H9 (cell line): ENCODE measurements at regions not wholly inside any gene's neighbourhood (a gene's known extent, or its start where the extent isn't known, plus 50 kb on each side); places are given as distances from the start of the nearest gene placed in this dataset.

Experiments
- DNase-seq: peaks from one replicate; pipeline ENCODE4 v3.0.0-alpha.2; 2017
- H2AFZ ChIP-seq: one replicate; pipeline ENCODE4 v1.6.1; 2013; ENCODE audit warnings: mild to moderate bottlenecking, low read length, control low read depth, moderate library complexity
- H2AK5ac ChIP-seq: 2 replicates; pipeline ENCODE4 v1.6.1; 2013; ENCODE audit warnings: low read length, control low read depth, mixed read lengths; ENCODE audit not compliant: insufficient read length
- H2BK120ac ChIP-seq: one replicate; pipeline ENCODE4 v1.6.1; 2013; ENCODE audit warnings: low read depth, mild to moderate bottlenecking, low read length, control low read depth, inconsistent platforms; ENCODE audit not compliant: poor library complexity, severe bottlenecking
- H2BK12ac ChIP-seq: 2 replicates; pipeline ENCODE4 v1.6.1; 2013; ENCODE audit warnings: low read length, control low read depth, mixed read lengths, low read depth; ENCODE audit not compliant: insufficient read length
- H2BK15ac ChIP-seq: 2 replicates; pipeline ENCODE4 v1.6.1; 2013; ENCODE audit warnings: low read depth, low read length, control low read depth
- H2BK20ac ChIP-seq: one replicate; pipeline ENCODE4 v1.6.1; 2013; ENCODE audit warnings: low read depth, mild to moderate bottlenecking, low read length, control low read depth, inconsistent platforms; ENCODE audit not compliant: poor library complexity, severe bottlenecking
- H2BK5ac ChIP-seq: 2 replicates; pipeline ENCODE4 v1.6.1; 2013; ENCODE audit warnings: low read length, control low read depth, mixed read lengths; ENCODE audit not compliant: insufficient read length
- H3K14ac ChIP-seq: 2 replicates; pipeline ENCODE4 v1.6.1; 2013; ENCODE audit warnings: low read length, control low read depth; ENCODE audit not compliant: insufficient read depth
- H3K18ac ChIP-seq: 2 replicates; pipeline ENCODE4 v1.6.1; 2013; ENCODE audit warnings: low read depth, mild to moderate bottlenecking, mixed read lengths, low read length, control low read depth; ENCODE audit not compliant: insufficient read length
- H3K23ac ChIP-seq: 2 replicates; pipeline ENCODE4 v1.6.1; 2013; ENCODE audit warnings: low read length, control low read depth, mixed read lengths, low read depth; ENCODE audit not compliant: insufficient read length
- H3K23me2 ChIP-seq: 2 replicates; pipeline ENCODE4 v1.6.1; 2013; ENCODE audit warnings: low read depth, mild to moderate bottlenecking, mixed read lengths, low read length, control low read depth; ENCODE audit not compliant: insufficient read length, poor library complexity, severe bottlenecking
- H3K27ac ChIP-seq: 2 replicates; pipeline ENCODE4 v1.5.1; 2013; ENCODE audit warnings: low read length, control low read depth, mixed read lengths, low read depth; ENCODE audit not compliant: insufficient read length
- H3K27me3 ChIP-seq: 2 replicates; pipeline ENCODE4 v1.6.1; 2013; ENCODE audit warnings: low read length, control low read depth, inconsistent platforms; ENCODE audit not compliant: insufficient read depth
- H3K4ac ChIP-seq: 2 replicates; pipeline ENCODE4 v1.6.1; 2013; ENCODE audit warnings: low read depth, mild to moderate bottlenecking, control low read depth, inconsistent platforms, low read length, moderate library complexity
- H3K4me1 ChIP-seq: 2 replicates; pipeline ENCODE4 v1.6.1; 2013; ENCODE audit warnings: low read length, control low read depth, inconsistent platforms; ENCODE audit not compliant: insufficient read depth
- H3K4me2 ChIP-seq: 2 replicates; pipeline ENCODE4 v1.6.1; 2013; ENCODE audit warnings: low read length, control low read depth, mixed read lengths; ENCODE audit not compliant: insufficient read length, insufficient read depth
- H3K56ac ChIP-seq: 2 replicates; pipeline ENCODE4 v1.6.1; 2013; ENCODE audit warnings: low read depth, mild to moderate bottlenecking, mixed read lengths, low read length, control low read depth; ENCODE audit not compliant: insufficient read length
- H3K79me1 ChIP-seq: 2 replicates; pipeline ENCODE4 v1.6.1; 2013; ENCODE audit warnings: low read depth, mild to moderate bottlenecking, moderate library complexity, low read length, control low read depth, inconsistent platforms; ENCODE audit not compliant: insufficient read depth, poor library complexity, severe bottlenecking
- H3K79me2 ChIP-seq: 2 replicates; pipeline ENCODE4 v1.6.1; 2013; ENCODE audit warnings: low read length, control low read depth, inconsistent platforms; ENCODE audit not compliant: insufficient read depth
- H3K9ac ChIP-seq: 2 replicates; pipeline ENCODE4 v1.6.1; 2013; ENCODE audit warnings: low read length, control low read depth, mixed read lengths; ENCODE audit not compliant: insufficient read length; ENCODE audit errors: extremely low read depth
- H3K9me3 ChIP-seq: one replicate; pipeline ENCODE4 v1.6.1; 2013; ENCODE audit warnings: low read depth, low read length, inconsistent platforms; ENCODE audit not compliant: control insufficient read depth
- H3T11ph ChIP-seq: one replicate; pipeline ENCODE4 v1.6.1; 2013; ENCODE audit warnings: mild to moderate bottlenecking, low read length, control low read depth, inconsistent platforms
- H4K20me1 ChIP-seq: one replicate; pipeline ENCODE4 v1.6.1; 2013; ENCODE audit not compliant: control insufficient read depth, insufficient read length, insufficient read depth
- H4K5ac ChIP-seq: 2 replicates; pipeline ENCODE4 v1.6.1; 2013; ENCODE audit warnings: low read depth, mild to moderate bottlenecking, mixed read lengths, low read length, control low read depth; ENCODE audit not compliant: insufficient read length
- H4K8ac ChIP-seq: replicated peaks from 2 replicates; pipeline ENCODE4 v1.6.1; 2013; ENCODE audit warnings: low read length, control low read depth, mixed read lengths, low read depth; ENCODE audit not compliant: insufficient read length
- H4K91ac ChIP-seq: 2 replicates; pipeline ENCODE4 v1.6.1; 2013; ENCODE audit warnings: low read depth, mild to moderate bottlenecking, moderate library complexity, mixed read lengths, low read length, control low read depth; ENCODE audit not compliant: insufficient read length
- H3K27ac Mint-ChIP-seq, 3 experiments: 2 replicates in 2 of 3; 3 replicates in 1 of 3; pipeline ENCODE4 v1.8.0; 2020 to 2021; ENCODE audit warnings: mixed read lengths in 3 of 3, mild to moderate bottlenecking in 1 of 3, moderate library complexity in 1 of 3
- H3K27me3 Mint-ChIP-seq: 2 replicates; pipeline ENCODE4 v1.8.0; 2021; ENCODE audit warnings: low read depth, mild to moderate bottlenecking, moderate library complexity, mixed read lengths
- H3K36me3 Mint-ChIP-seq, 3 experiments: 2 replicates in 2 of 3; 3 replicates in 1 of 3; pipeline ENCODE4 v1.8.0; 2020 to 2021; ENCODE audit warnings: low read depth in 3 of 3, mixed read lengths in 3 of 3; ENCODE audit not compliant: insufficient read depth in 1 of 3
- H3K4me1 Mint-ChIP-seq, 2 experiments: 2 replicates each; pipeline ENCODE4 v1.8.0; 2020; ENCODE audit warnings: mixed read lengths in 2 of 2
- H3K4me3 Mint-ChIP-seq, 2 experiments: 2 replicates in 1 of 2; 3 replicates in 1 of 2; pipeline ENCODE4 v1.8.0; 2020 to 2021; ENCODE audit warnings: mild to moderate bottlenecking in 2 of 2, mixed read lengths in 2 of 2, moderate library complexity in 1 of 2
- H3K9me3 Mint-ChIP-seq, 2 experiments: 2 replicates in 1 of 2; 3 replicates in 1 of 2; pipeline ENCODE4 v1.8.0; 2020; ENCODE audit warnings: mild to moderate bottlenecking in 2 of 2, mixed read lengths in 2 of 2, moderate library complexity in 1 of 2
- WGBS: extraction: QIAGEN DNeasy Blood & Tissue Kit; methylation state at CpG from one replicate; pipeline ENCODE4 v1.1.7; 2013; ENCODE audit warnings: missing lambda C conversion rate, low lambda C conversion rate, mixed read lengths; ENCODE audit not compliant: insufficient read length; ENCODE audit errors: extremely low coverage; 5-methylcytosine and 5-hydroxymethylcytosine counted together
- TF ChIP-seq, protein P1 (sequence below): fragments of 200-600 bp; sonication (generic); conservative IDR thresholded peaks from 3 replicates; pipeline ENCODE4 v1.8.0; 2021; ENCODE audit warnings: antibody characterized with exemption, mild to moderate bottlenecking

DNA sequence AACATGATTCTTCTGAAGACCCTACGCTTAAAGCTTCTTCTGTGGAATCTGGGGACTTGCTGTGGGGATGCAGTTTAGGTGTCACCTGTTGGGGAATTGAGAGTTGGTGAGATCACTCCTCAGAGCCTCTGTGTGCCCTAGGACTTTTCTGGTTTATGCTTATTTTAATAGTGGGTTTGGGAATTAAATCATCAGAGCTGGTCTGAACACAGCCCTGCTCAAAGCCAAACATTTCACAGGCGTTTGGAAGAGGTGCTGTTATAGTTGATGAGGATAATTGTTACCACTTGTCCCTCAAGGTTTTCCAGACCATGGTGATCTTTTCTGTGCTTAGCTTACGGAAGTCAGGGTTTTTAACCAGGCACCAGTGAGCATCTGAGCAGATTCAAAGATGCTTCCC, 106.1 kb downstream of the EBLN1 start:
- no CpG with 5 or more reads among the region's 3 CpGs for WGBS
- TF ChIP-seq, protein P1, sequence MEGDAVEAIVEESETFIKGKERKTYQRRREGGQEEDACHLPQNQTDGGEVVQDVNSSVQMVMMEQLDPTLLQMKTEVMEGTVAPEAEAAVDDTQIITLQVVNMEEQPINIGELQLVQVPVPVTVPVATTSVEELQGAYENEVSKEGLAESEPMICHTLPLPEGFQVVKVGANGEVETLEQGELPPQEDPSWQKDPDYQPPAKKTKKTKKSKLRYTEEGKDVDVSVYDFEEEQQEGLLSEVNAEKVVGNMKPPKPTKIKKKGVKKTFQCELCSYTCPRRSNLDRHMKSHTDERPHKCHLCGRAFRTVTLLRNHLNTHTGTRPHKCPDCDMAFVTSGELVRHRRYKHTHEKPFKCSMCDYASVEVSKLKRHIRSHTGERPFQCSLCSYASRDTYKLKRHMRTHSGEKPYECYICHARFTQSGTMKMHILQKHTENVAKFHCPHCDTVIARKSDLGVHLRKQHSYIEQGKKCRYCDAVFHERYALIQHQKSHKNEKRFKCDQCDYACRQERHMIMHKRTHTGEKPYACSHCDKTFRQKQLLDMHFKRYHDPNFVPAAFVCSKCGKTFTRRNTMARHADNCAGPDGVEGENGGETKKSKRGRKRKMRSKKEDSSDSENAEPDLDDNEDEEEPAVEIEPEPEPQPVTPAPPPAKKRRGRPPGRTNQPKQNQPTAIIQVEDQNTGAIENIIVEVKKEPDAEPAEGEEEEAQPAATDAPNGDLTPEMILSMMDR, result no peak
- Histone ChIP-seq H3K27ac (no peak overlapping the region), H3K18ac (no peak overlapping the region), H3K4me2 (no peak overlapping the region), H2BK15ac (no peak overlapping the region), H2BK5ac (no peak overlapping the region), H2BK20ac (no peak overlapping the region), H4K91ac (no peak overlapping the region), H4K5ac (no peak overlapping the region), H3K9ac (no peak overlapping the region), H3K9me3 (no peaks in the 10 kb centered on the region), H3K4me1 (no peaks in the 10 kb centered on the region), H3K4ac (no peak overlapping the region), H3K79me2 (no peaks in the 10 kb centered on the region), H3K23ac (no peak overlapping the region), H3K23me2 (no peaks in the 10 kb centered on the region), H3T11ph (no peak overlapping the region), H4K8ac (no peak overlapping the region), H3K79me1 (no peaks in the 10 kb centered on the region), H3K56ac (no peak overlapping the region), H3K27me3 (no peaks in the 10 kb centered on the region), H2BK120ac (no peak overlapping the region), H2BK12ac (no peak overlapping the region), H2AK5ac (no peak overlapping the region), H3K14ac (no peak overlapping the region), H2AFZ (no peak overlapping the region), H4K20me1 (no peaks in the 10 kb centered on the region)
- no peak for DNase-seq
- H3K36me3 Mint-ChIP-seq, result no peaks in the 10 kb centered on the region; a peak in 2 of 7 replicates
- no peak overlapping the region for H3K4me3 Mint-ChIP-seq
- H3K27ac Mint-ChIP-seq, result no peak overlapping the region
- peaks cover 10 to 16% of the 10 kb centered on the region in 2 experiments for H3K4me1 Mint-ChIP-seq
- H3K27me3 Mint-ChIP-seq, result peaks cover 2% of the 10 kb centered on the region; the same call in 1 of the 2 replicates
- no peaks in the 10 kb centered on the region for H3K9me3 Mint-ChIP-seq
